HepG2 (cell line): ENCODE measurements at regions not wholly inside any gene's neighbourhood (a gene's known extent, or its start where the extent isn't known, plus 50 kb on each side); places are given as distances from the start of the nearest gene placed in this dataset.

Source experiments
- ATAC-seq: fragments of 200-7000 bp; cut with Tn5 transposase; 3 replicates; pipeline ENCODE4 v1.9.1; 2020; ENCODE audit warnings: mild to moderate bottlenecking, moderate library complexity
- BruUV-seq: library from RNA; stranded (reverse); fragments of 400-500 nt; replicated peaks from 2 replicates; lab custom pipeline; 2021; lab: Mats Ljungman, UMichigan
- CTCF ChIA-PET: fragments of 300-600 bp; formaldehyde crosslinking; extraction: SDS; loops from one replicate; lab custom pipeline; 2021; ENCODE audit warnings: low total read pairs, inconsistent platforms, low intra/inter-chr PET ratio; lab: Yijun Ruan, JAX
- POLR2A ChIA-PET: fragments of 350-600 bp; sonication (Branson Sonifier 250); formaldehyde crosslinking; loops from one replicate; lab custom pipeline; 2020; ENCODE audit warnings: antibody characterized with exemption, inconsistent platforms; lab: Yijun Ruan, JAX
- DNase-seq: peaks from one replicate; pipeline ENCODE4 v3.0.0-alpha.2; 2015; ENCODE audit warnings: low spot score
- FAIRE-seq: peaks from 3 replicates; lab custom pipeline; 2011; peaks lifted over from hg19 to GRCh38; lab: Jason Lieb, UNC
- H2AFZ ChIP-seq: one replicate; pipeline ENCODE4 v1.6.1; 2011; ENCODE audit warnings: low read length, inconsistent platforms
- H3K27ac ChIP-seq: fragments of 300-600 bp; 3 replicates; pipeline ENCODE4 v1.8.0; 2011; ENCODE audit warnings: mixed run types, mild to moderate bottlenecking, mixed read lengths, low read length, inconsistent platforms; ENCODE audit not compliant: insufficient read depth; ENCODE audit errors: extremely low read length
- H3K27me3 ChIP-seq, 2 experiments: fragments of 200-600 bp in 1 of 2; 2 replicates in 1 of 2; 3 replicates in 1 of 2; pipeline versions ENCODE4 v1.6.0 to v1.8.0; 2011; ENCODE audit warnings: low read length in 2 of 2, mild to moderate bottlenecking in 2 of 2, moderate library complexity in 2 of 2, inconsistent platforms in 1 of 2; ENCODE audit not compliant: insufficient read depth in 2 of 2, control insufficient read depth in 1 of 2
- H3K36me3 ChIP-seq, 2 experiments: fragments of 200-600 bp in 1 of 2; replicated peaks in 1 of 2; 2 replicates in 1 of 2; 3 replicates in 1 of 2; pipeline versions ENCODE4 v1.5.1 to v1.8.0; 2011; ENCODE audit warnings: low read length in 2 of 2, inconsistent platforms in 1 of 2; ENCODE audit not compliant: insufficient read depth in 2 of 2, control insufficient read depth in 1 of 2
- H3K4me1 ChIP-seq: 2 replicates; pipeline ENCODE4 v1.5.1; 2012; ENCODE audit warnings: low read length, inconsistent platforms; ENCODE audit not compliant: insufficient read depth
- H3K4me2 ChIP-seq: 2 replicates; pipeline ENCODE4 v1.6.0; 2011; ENCODE audit warnings: low read depth, low read length, inconsistent platforms
- H3K4me3 ChIP-seq, 3 experiments: fragments of 200-600 bp in 1 of 3; sonication (generic), shearing (Covaris generic) in 1 of 3; replicated peaks in 1 of 3; 2 replicates each; pipeline ENCODE4 v1.5.1; 2011 to 2016; ENCODE audit warnings: low read length in 3 of 3, inconsistent platforms in 2 of 3, low read depth in 2 of 3, mild to moderate bottlenecking in 2 of 3, control low read depth in 1 of 3, mixed read lengths in 1 of 3; ENCODE audit not compliant: insufficient read depth in 1 of 3
- H3K79me2 ChIP-seq: one replicate; pipeline ENCODE4 v1.6.1; 2011; ENCODE audit warnings: low read length, inconsistent platforms; ENCODE audit not compliant: insufficient read depth
- H3K9ac ChIP-seq: 2 replicates; pipeline ENCODE4 v1.6.0; 2011; ENCODE audit warnings: mild to moderate bottlenecking, low read depth, low read length, inconsistent platforms; ENCODE audit not compliant: insufficient read depth
- H3K9me3 ChIP-seq: 2 replicates; pipeline ENCODE4 v1.5.1; 2012; ENCODE audit warnings: mild to moderate bottlenecking, low read length
- H4K20me1 ChIP-seq: 2 replicates; pipeline ENCODE4 v1.6.0; 2011; ENCODE audit warnings: inconsistent platforms, mild to moderate bottlenecking, low read length, moderate library complexity; ENCODE audit not compliant: insufficient read depth
- CENPX ChIP-seq: sonication (generic); formaldehyde crosslinking; IDR thresholded peaks from 2 replicates; pipeline ENCODE4 v1.9.0; 2021; ENCODE audit warnings: mild to moderate bottlenecking, missing genetic modification reagents, moderate library complexity
- CTCF ChIP-seq: sonication (generic); formaldehyde crosslinking; IDR thresholded peaks from 2 replicates; pipeline ENCODE4 v1.5.0; 2020; ENCODE audit warnings: mild to moderate bottlenecking, missing genetic modification reagents, moderate library complexity
- RFX1 ChIP-seq: fragments of 450-650 bp; IDR thresholded peaks from 2 replicates; pipeline ENCODE4 v1.6.1; 2017
- ZBED4 ChIP-seq: sonication (generic); formaldehyde crosslinking; IDR thresholded peaks from 2 replicates; pipeline ENCODE4 v1.4.0; 2020; ENCODE audit warnings: missing genetic modification reagents, borderline replicate concordance
- ZNF20 ChIP-seq: sonication (generic); formaldehyde crosslinking; IDR thresholded peaks from 2 replicates; pipeline ENCODE4 v1.4.0; 2020; ENCODE audit warnings: mild to moderate bottlenecking, moderate library complexity, missing genetic modification reagents
- ZNF264 ChIP-seq: sonication (generic); formaldehyde crosslinking; IDR thresholded peaks from 2 replicates; pipeline ENCODE4 v1.4.0; 2020; ENCODE audit warnings: missing genetic modification reagents
- ZNF350 ChIP-seq: sonication (generic); formaldehyde crosslinking; IDR thresholded peaks from 2 replicates; pipeline ENCODE4 v1.4.0; 2020; ENCODE audit warnings: mild to moderate bottlenecking, low read depth, missing genetic modification reagents, borderline replicate concordance
- ZNF546 ChIP-seq: sonication (generic); formaldehyde crosslinking; conservative IDR thresholded peaks from 2 replicates; pipeline ENCODE4 v1.8.1; 2023; ENCODE audit warnings: mild to moderate bottlenecking, missing genetic modification reagents
- ZNF562 ChIP-seq: sonication (generic); formaldehyde crosslinking; IDR thresholded peaks from 2 replicates; pipeline ENCODE4 v1.8.0; 2022; ENCODE audit warnings: missing genetic modification reagents, borderline replicate concordance
- ZNF569 ChIP-seq: sonication (generic); formaldehyde crosslinking; IDR thresholded peaks from 2 replicates; pipeline ENCODE4 v1.5.0; 2020; ENCODE audit warnings: mild to moderate bottlenecking, missing genetic modification reagents, moderate library complexity, borderline replicate concordance
- ZNF703 ChIP-seq: sonication (generic); formaldehyde crosslinking; IDR thresholded peaks from 2 replicates; pipeline ENCODE4 v1.5.1; 2020; ENCODE audit warnings: missing genetic modification reagents, mild to moderate bottlenecking, moderate library complexity, borderline replicate concordance
- ZNF841 ChIP-seq: sonication (generic); formaldehyde crosslinking; IDR thresholded peaks from 2 replicates; pipeline ENCODE4 v1.8.1; 2023; ENCODE audit warnings: missing genetic modification reagents, borderline replicate concordance
- WGBS: methylation state at CpG from one replicate; pipeline ENCODE4 v1.1.6; 2017; ENCODE audit warnings: low lambda C conversion rate; 5-methylcytosine and 5-hydroxymethylcytosine counted together
- in situ Hi-C: cut with HindIII; loops from 2 replicates; pipeline ENCODE4 v1.10.0; 2017; ENCODE audit warnings: low pct_unique_long_range_greater_than_20kb; ENCODE audit not compliant: extremely low pct_ligation_motif_present
- intact Hi-C: fragments of 100-400 bp; cut with micrococcal nuclease; formaldehyde crosslinking; loops from one replicate; pipeline ENCODE4 v1.10.0; 2022; ENCODE audit not compliant: unreplicated experiment

GRCh38 chr4:35690271-35690670, 554.0 kb downstream of the ARAP2 start:
- Histone ChIP-seq H3K79me2 (no peaks in the 10 kb centered on the region), H3K27ac (no peak overlapping the region), H3K27me3 (no peaks in the 10 kb centered on the region), H3K36me3 (no peaks in the 10 kb centered on the region), H4K20me1 (no peaks in the 10 kb centered on the region), H3K9ac (no peak overlapping the region), H3K4me2 (no peak overlapping the region), H3K4me1 (no peaks in the 10 kb centered on the region), H2AFZ (no peak overlapping the region)
- DNase-seq, result no peak
- intact Hi-C loops, result no loop called here
- 0% methylated on average over 1 of the region's 1 CpG for WGBS
- no TSS peak for BruUV-seq
- FAIRE-seq, result no peak
- ChIA-PET CTCF (no interaction called here), POLR2A (no interaction called here)
- ATAC-seq, result no peak
- TF ChIP-seq RFX1, result no peak
- TF ChIP-seq ZNF841 (CRISPR knock-in tag), result no peak
- TF ChIP-seq ZNF569, result no peak
- no peak for TF ChIP-seq CENPX (CRISPR knock-in tag)
- TF ChIP-seq ZBED4 (CRISPR knock-in tag), result no peak
- TF ChIP-seq ZNF264 (CRISPR knock-in tag), result no peak
- no peak for TF ChIP-seq ZNF350 (CRISPR knock-in tag)
- TF ChIP-seq ZNF562, result no peak
- no peak for TF ChIP-seq ZNF703 (CRISPR knock-in tag)
- no peak for TF ChIP-seq ZNF20 (CRISPR knock-in tag)
- TF ChIP-seq CTCF (CRISPR knock-in tag), result no peak
- TF ChIP-seq ZNF546 (CRISPR knock-in tag), result no peak
- TF ChIP-seq, all 625 proteins: peak for 0
- Histone ChIP-seq H3K4me3 (no peak overlapping the region), H3K9me3 (no peaks in the 10 kb centered on the region)
- in situ Hi-C loops, result no loop called here
